Stimulated activated effector memory CD8-positive, alpha-beta T cell treated with anti-CD3 and anti-CD28 coated beads, Interleukin-12 subunit alpha, Interleukin-12 subunit beta, amount 100 ng/mL, for 72 hours (primary cell): ENCODE measurements at regions not wholly inside any gene's neighbourhood (a gene's known extent, or its start where the extent isn't known, plus 50 kb on each side); places are given as distances from the start of the nearest gene placed in this dataset.
"Not testable (repeated sequence)": the region's sequence is repeated elsewhere in the genome, so short reads cannot be mapped to it uniquely, and the experiment has no call there.

Source experiments
- ATAC-seq: fragments of 150-1000 bp; cut with Tn5 transposase; 2 replicates; pipeline ENCODE4 v1.10.0; 2021
- DNase-seq, 2 donors: peaks; one replicate each; pipeline ENCODE4 v3.0.0; 2021 to 2022; ENCODE audit warnings: low spot score in 2 of 2
- H3K27ac Mint-ChIP-seq: one replicate; pipeline ENCODE4 v1.8.0; 2022; ENCODE audit warnings: mild to moderate bottlenecking, mixed read lengths
- H3K36me3 Mint-ChIP-seq: one replicate; pipeline ENCODE4 v1.8.0; 2022; ENCODE audit warnings: mild to moderate bottlenecking, mixed read lengths
- H3K4me1 Mint-ChIP-seq: one replicate; pipeline ENCODE4 v1.8.0; 2022; ENCODE audit warnings: mixed read lengths
- H3K4me3 Mint-ChIP-seq: one replicate; pipeline ENCODE4 v1.8.0; 2022; ENCODE audit warnings: mild to moderate bottlenecking, mixed read lengths
- H3K9me3 Mint-ChIP-seq: one replicate; pipeline ENCODE4 v1.8.0; 2022; ENCODE audit warnings: mixed read lengths

GRCh38 chr4:125262502-125262901 is 52.3 kb upstream of the FAT4 start:
- Mint-ChIP-seq H3K36me3 (no peaks in the 10 kb centered on the region), H3K27ac (no peak overlapping the region), H3K9me3 (peaks cover 2% of the 10 kb centered on the region), H3K4me1 (no peaks in the 10 kb centered on the region), H3K4me3 (no peak overlapping the region)
- ATAC-seq (no peak), DNase-seq (no peak)

- no peak for ATAC-seq
Measured at GRCh38 chr4:125262079-125262478, 52.7 kb upstream of the FAT4 start.

DNA sequence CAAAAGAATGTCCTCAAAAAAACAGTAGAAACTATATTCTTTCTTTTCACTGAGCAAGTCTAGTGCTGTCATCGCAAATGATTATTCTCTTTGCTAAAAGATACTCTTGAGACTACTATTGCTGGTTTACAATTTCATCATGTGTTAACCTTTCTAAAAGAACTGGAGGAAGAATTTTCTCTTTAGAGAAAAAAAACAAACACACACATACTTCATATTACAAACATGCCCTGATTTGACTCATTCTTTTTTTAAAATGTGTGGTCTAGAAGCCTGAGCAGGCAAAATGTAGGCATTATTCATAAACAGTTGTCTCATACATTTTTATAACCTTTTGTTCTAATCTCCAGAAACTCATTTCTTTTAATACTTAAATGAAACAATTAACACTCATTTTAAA is 60.6 kb upstream of the FAT4 start:
- Mint-ChIP-seq H3K4me1 (no peaks in the 10 kb centered on the region), H3K36me3 (no peaks in the 10 kb centered on the region), H3K4me3 (no peak overlapping the region), H3K27ac (no peak overlapping the region), H3K9me3 (peaks cover 4% of the 10 kb centered on the region)
- DNase-seq (no peak), ATAC-seq (no peak)

More at GRCh38 chr4:125262079-125262478, 52.7 kb upstream of the FAT4 start:
- Mint-ChIP-seq H3K27ac (no peak overlapping the region), H3K36me3 (no peaks in the 10 kb centered on the region), H3K4me1 (no peaks in the 10 kb centered on the region), H3K9me3 (peaks cover 2% of the 10 kb centered on the region), H3K4me3 (no peak overlapping the region)
- DNase-seq, result no peak

DNA sequence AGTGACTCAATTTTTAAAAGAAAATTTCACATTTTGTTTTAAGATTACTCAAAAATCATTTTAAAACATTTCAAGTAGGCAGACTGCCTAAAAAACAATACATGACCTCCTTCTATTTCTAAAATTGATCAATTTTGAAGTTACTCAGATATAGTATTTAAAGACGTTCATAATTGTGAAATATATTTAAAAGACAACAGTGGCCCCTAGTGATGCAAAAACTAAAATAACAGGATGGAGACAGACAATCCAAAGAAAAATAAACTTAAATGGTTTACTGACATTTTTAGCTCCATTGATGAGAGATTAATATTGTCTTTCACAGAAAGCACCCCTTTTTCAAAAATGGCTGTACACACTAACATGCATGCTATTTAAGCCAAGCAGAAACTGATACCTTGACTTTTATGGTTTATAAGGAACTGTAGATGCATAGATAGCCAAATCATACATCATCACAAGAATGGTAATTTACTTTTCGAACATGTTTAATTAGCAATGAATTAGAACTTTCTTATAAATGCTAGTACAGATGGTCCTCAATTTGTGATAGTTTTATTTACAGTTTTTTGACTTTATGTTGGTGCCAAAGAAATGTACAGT is 69.8 kb upstream of the FAT4 start:
- H3K4me3 Mint-ChIP-seq, result no peak overlapping the region
- no peaks in the 10 kb centered on the region for H3K4me1 Mint-ChIP-seq
- DNase-seq, result no peak
- H3K9me3 Mint-ChIP-seq, result no peaks in the 10 kb centered on the region
- H3K27ac Mint-ChIP-seq, result no peak overlapping the region
- ATAC-seq, result no peak
- no peaks in the 10 kb centered on the region for H3K36me3 Mint-ChIP-seq

- Mint-ChIP-seq H3K4me3 (no peak overlapping the region), H3K4me1 (no peaks in the 10 kb centered on the region), H3K27ac (no peak overlapping the region), H3K9me3 (no peaks in the 10 kb centered on the region), H3K36me3 (no peaks in the 10 kb centered on the region)
- ATAC-seq (no peak), DNase-seq (no peak)
Measured at GRCh38 chr4:125243789-125244397, 70.9 kb upstream of the FAT4 start.

- DNase-seq (no peak), ATAC-seq (no peak)
- Mint-ChIP-seq H3K9me3 (peaks cover 4% of the 10 kb centered on the region), H3K4me3 (no peak overlapping the region), H3K36me3 (no peaks in the 10 kb centered on the region), H3K27ac (no peak overlapping the region), H3K4me1 (no peaks in the 10 kb centered on the region)
Measured at GRCh38 chr4:125235971-125236370, 78.8 kb upstream of the FAT4 start.

- DNase-seq (no peak), ATAC-seq (no peak)
- Mint-ChIP-seq H3K36me3 (no peaks in the 10 kb centered on the region), H3K27ac (no peak overlapping the region), H3K9me3 (peaks cover 14% of the 10 kb centered on the region), H3K4me3 (no peak overlapping the region), H3K4me1 (no peaks in the 10 kb centered on the region)
Measured at GRCh38 chr4:125231661-125232060, 83.1 kb upstream of the FAT4 start.

DNA sequence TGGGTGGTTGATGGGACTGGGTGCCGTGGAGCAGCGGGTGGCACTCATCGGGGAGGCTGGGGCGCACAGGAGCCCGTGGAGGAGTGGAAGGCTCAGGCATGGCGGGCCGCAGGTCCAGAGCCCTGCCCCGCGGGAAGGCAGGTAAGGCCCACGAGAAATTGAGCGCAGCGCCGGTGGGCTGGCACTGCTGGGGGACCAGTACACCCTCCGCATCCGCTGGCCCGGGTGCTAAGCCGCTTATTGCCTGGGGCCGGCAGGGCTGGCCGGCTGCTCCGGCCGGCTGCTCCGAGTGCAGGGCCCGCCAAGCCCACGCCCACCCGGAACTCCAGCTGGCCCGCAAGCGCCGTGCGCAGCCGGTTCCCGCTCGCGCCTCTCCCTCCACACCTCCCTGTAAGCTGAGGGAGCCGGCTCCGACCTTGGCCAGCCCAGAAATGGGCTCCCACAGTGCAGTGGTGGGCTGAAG is 85.1 kb upstream of the FAT4 start:
- no peaks in the 10 kb centered on the region for H3K36me3 Mint-ChIP-seq
- peaks cover 14% of the 10 kb centered on the region for H3K9me3 Mint-ChIP-seq
- ATAC-seq, result no peak
- DNase-seq, result no peak
- H3K4me3 Mint-ChIP-seq, result no peak overlapping the region
- no peaks in the 10 kb centered on the region for H3K4me1 Mint-ChIP-seq
- H3K27ac Mint-ChIP-seq, result no peak overlapping the region

- Mint-ChIP-seq H3K4me1 (no peaks in the 10 kb centered on the region), H3K9me3 (peaks cover 8% of the 10 kb centered on the region), H3K27ac (no peak overlapping the region), H3K36me3 (no peaks in the 10 kb centered on the region), H3K4me3 (no peak overlapping the region)
- ATAC-seq (no peak), DNase-seq (no peak)
Measured at GRCh38 chr4:125225806-125226205, 88.9 kb upstream of the FAT4 start.

GRCh38 chr4:125200556-125200955 is 114.2 kb upstream of the FAT4 start:
- DNase-seq (no peak), ATAC-seq (no peak)
- no peaks in the 10 kb centered on the region for H3K4me1 Mint-ChIP-seq
- no peaks in the 10 kb centered on the region for H3K36me3 Mint-ChIP-seq
- H3K9me3 Mint-ChIP-seq, result peaks cover 3% of the 10 kb centered on the region
- H3K4me3 Mint-ChIP-seq, result no peak overlapping the region
- no peak overlapping the region for H3K27ac Mint-ChIP-seq

- ATAC-seq (no peak), DNase-seq (no peak)
- Mint-ChIP-seq H3K4me1 (no peaks in the 10 kb centered on the region), H3K36me3 (no peaks in the 10 kb centered on the region), H3K27ac (no peak overlapping the region), H3K4me3 (no peak overlapping the region), H3K9me3 (peaks cover 3% of the 10 kb centered on the region)
Measured at GRCh38 chr4:125198916-125199315, 115.8 kb upstream of the FAT4 start.

DNA sequence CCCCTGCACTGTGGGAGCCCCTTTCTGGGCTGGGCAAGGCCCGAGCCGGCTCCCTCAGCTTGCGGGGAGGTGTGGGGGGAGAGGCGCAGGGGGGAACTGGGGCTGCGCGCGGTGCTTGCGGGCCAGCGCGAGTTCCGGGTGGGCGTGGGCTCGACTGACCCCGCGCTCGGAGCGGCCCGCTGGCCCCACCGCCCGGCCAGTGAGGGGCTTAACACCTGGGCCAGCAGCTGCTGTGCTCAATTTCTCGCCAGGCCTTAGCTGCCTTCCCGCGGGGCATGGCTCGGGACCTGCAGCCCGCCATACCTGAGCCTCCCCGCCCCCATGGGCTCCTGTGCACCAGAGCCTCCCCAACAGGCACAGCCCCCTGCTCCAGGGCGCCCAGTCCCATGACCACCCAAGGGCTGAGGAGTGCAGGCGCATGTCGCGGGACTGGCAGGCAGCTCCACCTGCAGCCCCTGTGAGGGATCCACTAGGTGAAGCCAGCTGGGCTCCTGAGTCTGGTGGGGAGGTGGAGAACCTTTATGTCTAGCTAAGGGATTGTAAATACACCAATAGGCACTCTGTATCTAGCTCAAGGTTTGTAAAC is 122.8 kb upstream of the FAT4 start:
- H3K36me3 Mint-ChIP-seq, H3K4me3 Mint-ChIP-seq, H3K4me1 Mint-ChIP-seq, DNase-seq, H3K27ac Mint-ChIP-seq, ATAC-seq: not testable (repeated sequence)
- H3K9me3 Mint-ChIP-seq, result peaks cover 10% of the 10 kb centered on the region

DNA sequence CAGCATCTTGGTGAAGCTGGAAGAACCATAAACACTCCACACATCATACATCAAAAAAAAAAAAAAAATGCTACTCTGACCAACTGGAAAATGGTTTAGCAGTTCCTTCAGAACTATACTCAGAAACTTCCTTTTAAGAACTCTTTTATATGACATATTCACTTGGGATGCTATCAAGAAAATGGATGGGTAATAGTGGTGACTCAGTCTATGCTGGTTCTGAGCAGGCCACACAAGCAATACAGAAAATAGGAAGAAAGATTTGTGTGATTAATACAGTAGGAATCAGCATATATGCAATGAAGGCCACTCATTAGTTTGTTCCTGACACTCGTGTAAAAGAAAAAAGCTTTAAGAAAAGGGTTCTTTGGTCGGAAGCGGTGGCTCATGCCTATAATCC is 123.5 kb upstream of the FAT4 start:
- H3K9me3 Mint-ChIP-seq, result peaks cover 10% of the 10 kb centered on the region
- ATAC-seq, result no peak
- no peaks in the 10 kb centered on the region for H3K36me3 Mint-ChIP-seq
- no peaks in the 10 kb centered on the region for H3K4me1 Mint-ChIP-seq
- no peak overlapping the region for H3K4me3 Mint-ChIP-seq
- no peak overlapping the region for H3K27ac Mint-ChIP-seq
- DNase-seq, result no peak

DNA sequence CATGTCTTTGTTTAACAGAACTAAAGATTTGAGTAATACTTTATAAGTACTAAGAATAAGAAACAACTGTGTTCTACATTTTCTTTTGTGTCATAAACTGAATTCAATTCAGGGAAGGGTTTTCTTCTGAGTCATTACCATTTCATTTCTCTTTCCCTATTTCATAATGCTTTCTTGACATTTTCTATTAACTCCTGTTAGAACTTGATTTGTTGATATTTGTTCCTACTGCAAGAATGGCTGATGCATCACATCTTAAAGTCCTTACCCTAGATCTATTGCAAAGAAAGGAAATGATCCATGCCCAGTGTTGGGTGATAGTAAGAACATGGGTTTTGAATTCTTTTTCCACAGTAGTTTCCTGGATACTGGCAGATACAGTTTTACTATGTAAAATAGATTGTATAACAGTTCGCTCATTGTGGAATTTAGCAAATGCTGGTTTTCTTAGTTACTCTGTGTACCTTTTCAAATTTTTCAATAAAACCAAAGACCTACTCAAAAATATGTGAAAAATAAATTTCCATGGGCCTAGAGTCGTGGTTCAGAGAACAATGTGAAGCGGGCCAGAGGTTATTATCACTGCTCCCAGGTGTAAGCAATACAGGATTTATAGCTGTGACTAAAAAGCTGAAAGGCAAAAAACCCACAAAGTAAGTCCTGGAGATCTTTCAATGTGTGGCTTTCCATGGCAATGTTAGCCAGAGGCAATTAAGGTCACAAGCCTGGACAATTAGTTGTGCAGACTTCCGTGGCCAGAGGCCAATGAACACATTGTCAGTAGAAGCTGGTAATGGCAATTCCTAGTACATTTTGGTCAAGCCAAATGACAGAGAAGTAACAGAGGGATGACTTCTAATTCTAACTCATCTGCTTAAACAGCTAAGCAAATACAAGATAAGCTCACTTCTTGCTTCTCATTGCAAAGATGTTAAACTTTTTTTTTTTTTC is 127.3 kb upstream of the FAT4 start:
- Mint-ChIP-seq H3K4me1 (no peaks in the 10 kb centered on the region), H3K27ac (no peak overlapping the region), H3K9me3 (peaks cover 10% of the 10 kb centered on the region), H3K36me3 (no peaks in the 10 kb centered on the region), H3K4me3 (no peak overlapping the region)
- DNase-seq, result no peak
- ATAC-seq, result no peak

DNA sequence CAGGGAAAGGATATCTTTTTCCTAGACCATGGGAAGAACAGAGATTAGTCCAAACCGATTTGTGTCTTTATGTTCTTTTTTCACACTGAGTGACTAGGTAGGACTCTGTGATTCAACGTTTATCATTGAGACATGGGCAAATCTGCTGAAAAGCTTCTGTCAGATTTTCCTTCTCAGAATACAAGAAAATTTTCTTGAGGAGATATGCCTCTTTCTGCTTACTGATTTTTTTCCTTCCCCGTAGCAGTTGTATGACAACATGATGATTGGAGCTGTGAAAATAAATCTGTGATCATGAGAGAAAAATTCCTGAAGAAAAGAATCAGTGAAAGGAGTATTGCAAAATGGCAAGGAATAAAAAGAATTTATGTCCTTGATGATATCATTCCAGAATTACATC is 130.6 kb upstream of the FAT4 start:
- no peak overlapping the region for H3K27ac Mint-ChIP-seq
- no peak overlapping the region for H3K4me3 Mint-ChIP-seq
- H3K36me3 Mint-ChIP-seq, result no peaks in the 10 kb centered on the region
- DNase-seq (no peak), ATAC-seq (no peak)
- peaks cover 12% of the 10 kb centered on the region for H3K9me3 Mint-ChIP-seq
- H3K4me1 Mint-ChIP-seq, result no peaks in the 10 kb centered on the region
